OCI-LY1 (cell line): ENCODE measurements at regions not wholly inside any gene's neighbourhood (a gene's known extent, or its start where the extent isn't known, plus 50 kb on each side); places are given as distances from the start of the nearest gene placed in this dataset.

Experiments
- H2AFZ ChIP-seq: fragments of 200-600 bp; sonication (generic), shearing (Covaris generic); 2 replicates; pipeline ENCODE4 v1.6.0; 2014; ENCODE audit warnings: antibody characterized with exemption, mild to moderate bottlenecking, low read length
- H3F3A ChIP-seq: fragments of 200-600 bp; sonication (generic), shearing (Covaris generic); 2 replicates; pipeline ENCODE4 v1.6.0; 2014; ENCODE audit warnings: mild to moderate bottlenecking, antibody characterized with exemption, low read length, moderate library complexity; ENCODE audit not compliant: insufficient read depth
- H3K27ac ChIP-seq: fragments of 200-600 bp; sonication (generic); 2 replicates; pipeline ENCODE4 v1.5.1; 2014; ENCODE audit warnings: low read length, mixed run types, mild to moderate bottlenecking, low read depth; ENCODE audit not compliant: poor library complexity, severe bottlenecking
- H3K27me3 ChIP-seq: fragments of 200-600 bp; sonication (generic); 2 replicates; pipeline ENCODE4 v1.6.0; 2014; ENCODE audit warnings: antibody characterized with exemption, mild to moderate bottlenecking, low read length, moderate library complexity; ENCODE audit not compliant: insufficient read depth
- H3K36me3 ChIP-seq: fragments of 200-600 bp; sonication (generic); 2 replicates; pipeline ENCODE4 v1.6.1; 2014; ENCODE audit warnings: mild to moderate bottlenecking, antibody characterized with exemption, low read length, moderate library complexity, mixed read lengths; ENCODE audit not compliant: insufficient read depth
- H3K4me1 ChIP-seq: fragments of 200-600 bp; sonication (generic); 2 replicates; pipeline ENCODE4 v1.5.1; 2014; ENCODE audit warnings: mild to moderate bottlenecking, low read length, moderate library complexity; ENCODE audit not compliant: insufficient read depth, severe bottlenecking
- H3K4me2 ChIP-seq: fragments of 200-600 bp; sonication (generic), shearing (Covaris generic); 2 replicates; pipeline ENCODE4 v1.6.1; 2014; ENCODE audit warnings: low read length
- H3K4me3 ChIP-seq: fragments of 200-600 bp; sonication (generic); 2 replicates; pipeline ENCODE4 v1.5.1; 2014; ENCODE audit warnings: low read length, low read depth, mild to moderate bottlenecking, mixed read lengths; ENCODE audit not compliant: poor library complexity, severe bottlenecking
- H3K79me2 ChIP-seq: fragments of 200-600 bp; shearing (Covaris generic); 2 replicates; pipeline ENCODE4 v1.6.1; 2016; ENCODE audit warnings: mixed run types, low read length, mixed read lengths; ENCODE audit not compliant: insufficient read depth
- H3K9ac ChIP-seq: fragments of 200-600 bp; sonication (generic), shearing (Covaris generic); 2 replicates; pipeline ENCODE4 v1.6.1; 2014; ENCODE audit warnings: mild to moderate bottlenecking, low read length, mixed read lengths
- H3K9me2 ChIP-seq: fragments of 200-600 bp; sonication (generic), shearing (Covaris generic); 2 replicates; pipeline ENCODE4 v1.6.1; 2014; ENCODE audit warnings: low read depth, mild to moderate bottlenecking, low read length, mixed read lengths
- H3K9me3 ChIP-seq: fragments of 200-600 bp; shearing (Covaris generic); 2 replicates; pipeline ENCODE4 v1.6.1; 2014; ENCODE audit warnings: low read length, mixed read lengths
- H4K20me1 ChIP-seq: fragments of 200-600 bp; sonication (generic), shearing (Covaris generic); 2 replicates; pipeline ENCODE4 v1.6.0; 2016; ENCODE audit warnings: mild to moderate bottlenecking, low read length; ENCODE audit not compliant: insufficient read depth
- CTCF ChIP-seq: fragments of 200-600 bp; sonication (generic), shearing (Covaris generic); IDR thresholded peaks from 2 replicates; pipeline ENCODE4 v1.5.1; 2017; ENCODE audit warnings: mild to moderate bottlenecking, antibody characterized with exemption, low read length, moderate library complexity, mixed read lengths
- EZH2 ChIP-seq: fragments of 200-600 bp; sonication (generic), shearing (Covaris generic); IDR thresholded peaks from 2 replicates; pipeline ENCODE4 v1.8.0; 2017; ENCODE audit warnings: borderline replicate concordance, mixed run types, mild to moderate bottlenecking, antibody characterized with exemption, low read length, moderate library complexity, mixed read lengths

DNA sequence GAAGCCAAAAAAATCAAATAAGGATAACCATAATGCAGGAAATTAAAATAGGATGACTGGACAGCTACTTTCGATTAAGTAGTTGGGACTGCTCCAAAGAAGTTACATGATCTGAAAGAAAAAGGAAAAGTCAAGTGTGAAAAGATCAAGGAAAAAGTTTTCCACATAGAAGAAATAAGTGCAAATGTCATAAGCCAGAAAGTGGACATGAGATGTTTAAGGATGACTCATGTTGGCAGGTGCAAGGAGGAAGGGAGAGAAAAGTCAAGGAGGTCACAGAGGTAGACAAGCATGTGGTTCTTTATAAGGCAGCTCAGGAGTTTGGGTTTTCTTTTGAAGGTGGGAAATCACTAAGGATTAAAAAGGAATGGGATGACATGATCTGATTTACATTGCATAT lies 89.8 kb upstream of the GPRIN3 start:
- Histone ChIP-seq H3K27ac (no peak overlapping the region), H3K9me3 (no peaks in the 10 kb centered on the region), H4K20me1 (no peaks in the 10 kb centered on the region), H3K9me2 (no peaks in the 10 kb centered on the region), H3K36me3 (no peaks in the 10 kb centered on the region), H3K9ac (no peak overlapping the region), H3K4me1 (no peaks in the 10 kb centered on the region), H3F3A (no peaks in the 10 kb centered on the region), H2AFZ (no peak overlapping the region), H3K4me3 (no peak overlapping the region), H3K79me2 (no peaks in the 10 kb centered on the region), H3K4me2 (no peak overlapping the region), H3K27me3 (no peaks in the 10 kb centered on the region)
- no peak for TF ChIP-seq CTCF
- no peak for TF ChIP-seq EZH2

DNA sequence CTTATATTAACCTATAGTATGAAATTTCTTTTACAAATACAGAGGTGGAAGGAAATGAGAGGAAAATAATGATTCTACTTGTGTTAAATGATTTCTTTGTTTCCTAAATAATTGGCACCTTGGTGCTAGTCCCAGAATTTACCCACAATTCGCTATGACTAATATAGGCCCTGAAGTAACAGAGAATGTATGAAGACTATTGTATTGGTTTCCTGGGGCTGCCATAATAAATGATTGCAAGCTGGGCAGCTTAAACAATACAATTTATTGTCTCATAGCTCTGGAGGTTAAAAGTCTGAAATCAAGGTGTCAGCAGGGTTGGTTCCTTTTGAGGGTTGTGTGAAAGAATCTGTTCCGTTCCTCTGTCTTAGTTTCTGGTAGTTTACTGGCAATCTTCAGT lies 74.8 kb upstream of the GPRIN3 start:
- H3K27ac ChIP-seq, result no peak overlapping the region
- no peak overlapping the region for H3K4me3 ChIP-seq
- no peaks in the 10 kb centered on the region for H3K79me2 ChIP-seq
- no peaks in the 10 kb centered on the region for H3F3A ChIP-seq
- no peak for TF ChIP-seq EZH2
- TF ChIP-seq CTCF, result no peak
- no peaks in the 10 kb centered on the region for H4K20me1 ChIP-seq
- no peaks in the 10 kb centered on the region for H3K4me1 ChIP-seq
- H3K27me3 ChIP-seq, result no peaks in the 10 kb centered on the region
- no peaks in the 10 kb centered on the region for H3K36me3 ChIP-seq
- H3K9me2 ChIP-seq, result no peaks in the 10 kb centered on the region
- H3K9me3 ChIP-seq, result no peaks in the 10 kb centered on the region
- H3K4me2 ChIP-seq, result no peak overlapping the region
- H3K9ac ChIP-seq, result no peak overlapping the region
- H2AFZ ChIP-seq, result no peak overlapping the region

DNA sequence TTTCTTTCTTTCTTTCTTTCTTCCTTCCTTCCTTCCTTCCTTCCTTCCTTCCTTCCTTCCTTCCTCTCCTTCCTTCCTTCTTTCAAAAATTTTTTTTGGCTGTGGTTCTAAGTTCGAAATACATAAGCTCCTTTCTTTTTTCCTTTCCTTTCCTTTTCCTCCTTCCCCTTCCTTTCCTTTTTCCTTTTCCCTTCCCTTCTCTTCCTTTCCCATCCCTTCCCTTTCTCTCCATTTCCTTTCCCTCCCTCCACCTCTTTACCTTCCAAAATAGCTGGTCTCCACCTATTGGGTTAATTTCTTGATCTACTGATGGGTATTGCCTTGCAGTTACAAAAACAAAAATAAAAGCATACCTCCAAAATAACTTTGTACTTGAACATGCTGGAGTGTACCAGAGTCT lies 73.4 kb upstream of the GPRIN3 start:
- H3K79me2 ChIP-seq, result no peaks in the 10 kb centered on the region
- TF ChIP-seq CTCF (no peak), EZH2 (no peak)
- no peak overlapping the region for H2AFZ ChIP-seq

More for the DNA sequence above, 73.4 kb upstream of the GPRIN3 start:
- H3K9me2 ChIP-seq, result no peaks in the 10 kb centered on the region
- H3K27ac ChIP-seq, result no peak overlapping the region
- H4K20me1 ChIP-seq, result no peaks in the 10 kb centered on the region
- no peaks in the 10 kb centered on the region for H3F3A ChIP-seq
- H3K9ac ChIP-seq, result no peak overlapping the region
- no peaks in the 10 kb centered on the region for H3K4me1 ChIP-seq
- no peaks in the 10 kb centered on the region for H3K27me3 ChIP-seq
- no peak overlapping the region for H3K4me3 ChIP-seq
- H3K36me3 ChIP-seq, result no peaks in the 10 kb centered on the region
- no peaks in the 10 kb centered on the region for H3K9me3 ChIP-seq
- no peak overlapping the region for H3K4me2 ChIP-seq
